Uterus (tissue), 3 donors: ENCODE measurements at regions not wholly inside any gene's neighbourhood (a gene's known extent, or its start where the extent isn't known, plus 50 kb on each side); places are given as distances from the start of the nearest gene placed in this dataset.

Experiments
- DNase-seq, 2 donors: peaks; one replicate each; pipeline ENCODE4 v3.0.0-alpha.2; 2019 to 2020
- H3K27ac ChIP-seq, 2 donors: fragments of 200-600 bp; sonication (generic); 1 replicate in 1 of 2; 2 replicates in 1 of 2; pipeline ENCODE4 v1.5.1; 2016 to 2018
- H3K27me3 ChIP-seq, 2 donors: fragments of 200-600 bp; sonication (generic); one replicate each; pipeline ENCODE4 v1.5.1; 2018 to 2019; ENCODE audit warnings: control low read depth in 1 of 2
- H3K36me3 ChIP-seq, 2 donors: fragments of 200-600 bp; sonication (generic); one replicate each; pipeline ENCODE4 v1.5.1; 2019; ENCODE audit warnings: control low read depth in 1 of 2
- H3K4me1 ChIP-seq, 2 donors: fragments of 200-600 bp; sonication (generic); one replicate each; pipeline ENCODE4 v1.5.1; 2018 to 2019; ENCODE audit warnings: control low read depth in 1 of 2
- H3K4me3 ChIP-seq, 2 donors: fragments of 200-600 bp; sonication (generic); 1 replicate in 1 of 2; 2 replicates in 1 of 2; pipeline ENCODE4 v1.5.1; 2018 to 2019; ENCODE audit warnings: mild to moderate bottlenecking in 1 of 2
- H3K9me3 ChIP-seq, 2 donors: fragments of 200-600 bp; sonication (generic); one replicate each; pipeline ENCODE4 v1.5.1; 2019; ENCODE audit warnings: control low read depth in 1 of 2
- POLR2A ChIP-seq, 2 donors: fragments of 450-650 bp; IDR thresholded peaks; one replicate each; pipeline ENCODE4 v1.6.1; 2016; ENCODE audit warnings: antibody characterized with exemption in 2 of 2, mild to moderate bottlenecking in 1 of 2, moderate library complexity in 1 of 2
- intact Hi-C: fragments of 100-400 bp; cut with DNase I; formaldehyde crosslinking; loops from one replicate; pipeline ENCODE4 v1.15.1; 2023; ENCODE audit warnings: low total_unique reads
- TF ChIP-seq, protein P1 (sequence below), 4 experiments: fragments of 200-600 bp in 2 of 4; fragments of 450-650 bp in 2 of 4; sonication (generic) in 2 of 4; IDR thresholded peaks; one replicate each; pipeline ENCODE4 v1.5.1; 2016 to 2019; ENCODE audit warnings: antibody characterized with exemption in 4 of 4, mild to moderate bottlenecking in 2 of 4, moderate library complexity in 1 of 4
- donor health status: DM: yes; HTN: yes; CAD: no.

DNA sequence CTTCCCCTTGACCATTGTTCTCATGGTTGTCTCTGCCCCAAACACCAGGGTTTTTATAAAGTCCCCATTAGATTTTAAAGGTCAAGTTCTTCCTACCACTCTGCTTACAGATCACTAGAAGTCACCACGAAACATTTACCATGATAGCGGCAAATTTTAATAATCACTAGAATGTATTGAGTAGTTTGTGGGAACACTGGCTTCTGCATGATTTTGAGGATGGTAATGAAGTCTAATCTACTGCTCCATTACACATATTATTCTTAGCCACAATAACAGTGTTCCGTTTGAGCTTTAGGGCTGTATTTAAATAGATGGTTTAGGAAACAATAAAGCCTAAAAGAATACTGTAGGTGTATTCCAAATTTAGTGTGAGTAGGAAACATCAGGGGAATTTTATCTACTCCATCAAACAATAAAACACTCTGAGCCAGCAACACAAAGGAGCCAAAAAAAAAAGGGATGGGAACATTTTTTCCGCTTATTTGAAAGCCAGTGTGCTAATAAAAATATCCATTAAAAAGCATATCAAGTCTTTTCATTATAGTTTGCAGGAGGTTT lies 49.7 kb downstream of the KLF12 start:
- H3K36me3 ChIP-seq: no peaks in the 10 kb centered on the region
- DNase-seq: no peak
- no peaks in the 10 kb centered on the region for H3K9me3 ChIP-seq
- intact Hi-C loops: no loop called here
- H3K4me1 ChIP-seq: no peaks in the 10 kb centered on the region
- H3K27me3 ChIP-seq: no peaks in the 10 kb centered on the region
- no peak for TF ChIP-seq POLR2A (IDR thresholded peaks at IDR 0.05)
- TF ChIP-seq, protein P1, sequence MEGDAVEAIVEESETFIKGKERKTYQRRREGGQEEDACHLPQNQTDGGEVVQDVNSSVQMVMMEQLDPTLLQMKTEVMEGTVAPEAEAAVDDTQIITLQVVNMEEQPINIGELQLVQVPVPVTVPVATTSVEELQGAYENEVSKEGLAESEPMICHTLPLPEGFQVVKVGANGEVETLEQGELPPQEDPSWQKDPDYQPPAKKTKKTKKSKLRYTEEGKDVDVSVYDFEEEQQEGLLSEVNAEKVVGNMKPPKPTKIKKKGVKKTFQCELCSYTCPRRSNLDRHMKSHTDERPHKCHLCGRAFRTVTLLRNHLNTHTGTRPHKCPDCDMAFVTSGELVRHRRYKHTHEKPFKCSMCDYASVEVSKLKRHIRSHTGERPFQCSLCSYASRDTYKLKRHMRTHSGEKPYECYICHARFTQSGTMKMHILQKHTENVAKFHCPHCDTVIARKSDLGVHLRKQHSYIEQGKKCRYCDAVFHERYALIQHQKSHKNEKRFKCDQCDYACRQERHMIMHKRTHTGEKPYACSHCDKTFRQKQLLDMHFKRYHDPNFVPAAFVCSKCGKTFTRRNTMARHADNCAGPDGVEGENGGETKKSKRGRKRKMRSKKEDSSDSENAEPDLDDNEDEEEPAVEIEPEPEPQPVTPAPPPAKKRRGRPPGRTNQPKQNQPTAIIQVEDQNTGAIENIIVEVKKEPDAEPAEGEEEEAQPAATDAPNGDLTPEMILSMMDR (IDR thresholded peaks at IDR 0.05): no peak
- H3K27ac ChIP-seq: no peak overlapping the region
- H3K4me3 ChIP-seq: no peak overlapping the region

DNA sequence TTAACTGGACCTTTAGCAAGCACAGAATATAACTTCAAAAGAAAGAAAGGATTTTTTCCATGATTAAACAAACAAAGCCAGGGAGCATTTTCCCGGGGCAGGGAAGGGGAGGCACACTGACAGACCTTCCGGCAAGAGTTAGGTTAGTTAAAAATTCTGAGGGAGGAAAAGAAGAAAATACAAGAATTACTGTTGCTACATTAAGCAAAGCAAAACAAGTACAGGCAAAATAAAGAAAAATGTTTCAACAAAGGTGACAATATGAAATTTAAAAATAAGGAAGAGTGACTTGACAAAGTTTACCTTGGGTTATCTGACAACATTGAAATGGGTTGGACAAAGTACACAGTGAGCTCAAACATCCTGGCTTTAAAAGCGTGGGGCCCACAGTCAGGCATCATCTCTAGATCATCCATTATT lies 51.5 kb downstream of the KLF12 start:
- intact Hi-C loops: no loop called here
- no peak overlapping the region for H3K4me3 ChIP-seq
- H3K27ac ChIP-seq: no peak overlapping the region
- H3K4me1 ChIP-seq: no peaks in the 10 kb centered on the region
- TF ChIP-seq, protein P1 (IDR thresholded peaks at IDR 0.05): no peak
- TF ChIP-seq POLR2A (IDR thresholded peaks at IDR 0.05): no peak
- DNase-seq: no peak
- no peaks in the 10 kb centered on the region for H3K9me3 ChIP-seq
- H3K27me3 ChIP-seq: no peaks in the 10 kb centered on the region
- H3K36me3 ChIP-seq: no peaks in the 10 kb centered on the region

DNA sequence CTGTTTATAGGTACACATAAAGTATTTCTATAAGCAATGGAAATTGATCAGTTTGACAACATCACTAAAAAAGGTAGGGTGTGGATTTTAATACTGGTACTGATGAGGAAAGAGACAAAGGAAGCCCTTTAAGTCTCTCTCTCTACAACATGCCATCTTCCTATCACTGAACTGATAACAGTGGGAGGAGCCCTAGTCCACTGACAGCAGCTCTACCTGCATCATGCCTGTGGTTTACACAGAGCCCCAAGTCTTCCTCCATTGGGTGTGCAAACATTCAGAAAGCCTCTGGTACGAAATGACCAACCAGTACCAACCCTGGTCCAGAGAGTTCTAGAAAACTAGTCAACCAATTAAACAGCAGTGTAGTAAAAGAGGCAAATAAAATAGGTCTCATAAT lies 53.4 kb downstream of the KLF12 start:
- TF ChIP-seq POLR2A (IDR thresholded peaks at IDR 0.05): no peak
- TF ChIP-seq, protein P1 (IDR thresholded peaks at IDR 0.05): no peak
- intact Hi-C loops: no loop called here

DNA sequence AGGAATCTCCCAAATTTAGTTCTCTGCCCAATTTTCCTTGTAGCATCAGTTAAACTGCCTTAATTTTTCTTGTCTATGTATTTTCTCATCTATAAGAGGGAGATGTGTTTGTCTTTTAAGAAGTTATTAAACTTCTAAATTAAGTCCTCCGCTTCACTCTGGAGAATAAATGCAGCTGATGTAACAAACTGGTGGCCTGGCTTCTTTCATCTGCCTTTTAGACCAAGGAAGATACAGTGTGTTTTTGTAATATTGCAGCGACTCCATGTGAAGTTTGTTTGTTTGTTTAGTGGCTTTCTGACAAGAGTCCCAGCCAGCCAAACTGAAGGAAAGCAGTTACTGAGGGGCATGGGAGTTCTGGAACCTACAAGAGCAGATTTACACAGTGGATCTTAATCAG lies 56.4 kb downstream of the KLF12 start:
- Histone ChIP-seq H3K27me3 (no peaks in the 10 kb centered on the region), H3K9me3 (no peaks in the 10 kb centered on the region), H3K27ac (peak overlapping the region in 1 of 2 donors; percentile 28), H3K4me3 (no peak overlapping the region), H3K4me1 (no peaks in the 10 kb centered on the region), H3K36me3 (no peaks in the 10 kb centered on the region)
- intact Hi-C loops: no loop called here
- TF ChIP-seq, protein P1 (IDR thresholded peaks at IDR 0.05): no peak
- no peak for TF ChIP-seq POLR2A (IDR thresholded peaks at IDR 0.05)
- no peak for DNase-seq

More for the DNA sequence above, 53.4 kb downstream of the KLF12 start:
- Histone ChIP-seq H3K4me1 (no peaks in the 10 kb centered on the region), H3K36me3 (no peaks in the 10 kb centered on the region), H3K27ac (no peak overlapping the region), H3K4me3 (no peak overlapping the region), H3K9me3 (no peaks in the 10 kb centered on the region), H3K27me3 (no peaks in the 10 kb centered on the region)
- DNase-seq: no peak

DNA sequence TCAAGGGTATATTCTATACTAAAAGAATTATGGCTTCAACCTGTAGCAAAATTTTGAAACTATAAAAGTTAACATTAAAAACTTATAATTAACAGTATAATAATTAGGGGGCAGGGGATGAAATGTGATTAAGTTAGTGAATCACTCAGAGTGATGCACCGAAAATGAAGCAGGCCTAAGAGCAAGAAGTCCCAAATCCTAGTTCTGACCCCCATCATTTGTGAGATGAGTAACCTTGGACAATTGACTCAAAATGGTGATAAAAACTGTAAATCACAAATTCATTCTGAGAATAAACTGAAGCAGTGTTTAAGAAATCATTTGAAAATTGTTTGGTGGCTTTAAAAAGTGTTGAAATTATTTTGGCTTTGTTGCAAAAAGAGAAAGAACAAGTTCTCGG lies 56.8 kb downstream of the KLF12 start:
- H3K36me3 ChIP-seq: no peaks in the 10 kb centered on the region
- H3K27ac ChIP-seq: peak overlapping the region in 1 of 2 donors; percentile 28
- no peak for DNase-seq
- H3K9me3 ChIP-seq: no peaks in the 10 kb centered on the region
- H3K4me1 ChIP-seq: no peaks in the 10 kb centered on the region
- no peak for TF ChIP-seq POLR2A (IDR thresholded peaks at IDR 0.05)
- TF ChIP-seq, protein P1 (IDR thresholded peaks at IDR 0.05): no peak
- H3K4me3 ChIP-seq: no peak overlapping the region
- intact Hi-C loops: no loop called here
- H3K27me3 ChIP-seq: no peaks in the 10 kb centered on the region
